NCI-H1436 treated with DMSO at 0.1 percent for 48 hours (cell line): ENCODE measurements at regions not wholly inside any gene's neighbourhood (a gene's known extent, or its start where the extent isn't known, plus 50 kb on each side); places are given as distances from the start of the nearest gene placed in this dataset.
"Not testable (repeated sequence)": the region's sequence is repeated elsewhere in the genome, so short reads cannot be mapped to it uniquely, and the experiment has no call there.

Source experiments
- DNase-seq: peaks from one replicate; lab custom pipeline; 2025; lab: John Stamatoyannopoulos, UW

GRCh38 chr2:186382932-186383331 lies 103.1 kb upstream of the ZC3H15 start:
- DNase-seq = no peak

GRCh38 chr2:186384226-186384625 lies 101.8 kb upstream of the ZC3H15 start:
- no peak for DNase-seq

- DNase-seq = not testable (repeated sequence)
These were observed 100.3 kb upstream of the ZC3H15 start for GRCh38 chr2:186385638-186386201.

GRCh38 chr2:186399082-186399644 lies 86.9 kb upstream of the ZC3H15 start:
- DNase-seq = no peak

GRCh38 chr2:186405842-186406241 lies 80.2 kb upstream of the ZC3H15 start:
- no peak for DNase-seq

GRCh38 chr2:186407611-186408010 lies 78.4 kb upstream of the ZC3H15 start:
- no peak for DNase-seq

GRCh38 chr2:186410802-186411201 lies 75.3 kb upstream of the ZC3H15 start:
- DNase-seq = no peak

- no peak for DNase-seq
These were observed 63.8 kb upstream of the ZC3H15 start for GRCh38 chr2:186422226-186422625.

- DNase-seq = no peak
These were observed 62.6 kb upstream of the ZC3H15 start for GRCh38 chr2:186423481-186423880.

GRCh38 chr2:186424265-186424664 lies 61.8 kb upstream of the ZC3H15 start:
- DNase-seq = no peak

GRCh38 chr2:186425576-186425975 lies 60.5 kb upstream of the ZC3H15 start:
- no peak for DNase-seq

- no peak for DNase-seq
These were observed 59.7 kb upstream of the ZC3H15 start for GRCh38 chr2:186426153-186427016.

- DNase-seq = not testable (repeated sequence)
These were observed 59.1 kb upstream of the ZC3H15 start for GRCh38 chr2:186427017-186427350.

- no peak for DNase-seq
These were observed 58.1 kb upstream of the ZC3H15 start for GRCh38 chr2:186427970-186428369.

- no peak for DNase-seq
These were observed 57.0 kb upstream of the ZC3H15 start for GRCh38 chr2:186429104-186429503.

GRCh38 chr2:186431306-186431705 lies 54.8 kb upstream of the ZC3H15 start:
- no peak for DNase-seq

GRCh38 chr2:186433040-186433439 lies 53.0 kb upstream of the ZC3H15 start:
- no peak for DNase-seq

- DNase-seq = no peak
These were observed 52.2 kb upstream of the ZC3H15 start for GRCh38 chr2:186433777-186434432.
